Cardiac muscle cell (in vitro differentiated cells and primary cell): ENCODE measurements at regions not wholly inside any gene's neighbourhood (a gene's known extent, or its start where the extent isn't known, plus 50 kb on each side); places are given as distances from the start of the nearest gene placed in this dataset.

Experiments
- DNase-seq, 2 donors: peaks; one replicate each; pipeline versions ENCODE4 v3.0.0 to v3.0.0-alpha.2; 2010 to 2017; ENCODE audit warnings: low read depth in 1 of 2, low spot score in 1 of 2
- H3K27ac ChIP-seq: fragments of 200-600 bp; sonication (generic); 2 replicates; pipeline ENCODE4 v1.5.1; 2016
- H3K27me3 ChIP-seq: fragments of 200-600 bp; sonication (generic); 2 replicates; pipeline ENCODE4 v1.6.0; 2016; ENCODE audit warnings: control low read depth
- H3K36me3 ChIP-seq: fragments of 200-600 bp; sonication (generic); 2 replicates; pipeline ENCODE4 v1.5.1; 2016; ENCODE audit warnings: control low read depth
- H3K4me1 ChIP-seq: fragments of 200-600 bp; sonication (generic); 2 replicates; pipeline ENCODE4 v1.8.1; 2017; ENCODE audit warnings: low read depth, mild to moderate bottlenecking, mixed run types
- H3K4me3 ChIP-seq: fragments of 200-600 bp; sonication (generic); 2 replicates; pipeline ENCODE4 v1.5.1; 2016; ENCODE audit warnings: mild to moderate bottlenecking
- H3K9me3 ChIP-seq: fragments of 200-600 bp; sonication (generic); 2 replicates; pipeline ENCODE4 v1.5.1; 2017; ENCODE audit warnings: low read depth, mild to moderate bottlenecking, control low read depth
- CTCF ChIP-seq: IDR thresholded peaks from 2 replicates; pipeline ENCODE4 v1.5.1; 2012; ENCODE audit warnings: low read depth, mild to moderate bottlenecking, low read length

GRCh38 chr6:91976797-91977196 lies 1389.9 kb upstream of the MAP3K7 start:
- H3K27me3 ChIP-seq: no peaks in the 10 kb centered on the region
- TF ChIP-seq CTCF: no peak

DNA sequence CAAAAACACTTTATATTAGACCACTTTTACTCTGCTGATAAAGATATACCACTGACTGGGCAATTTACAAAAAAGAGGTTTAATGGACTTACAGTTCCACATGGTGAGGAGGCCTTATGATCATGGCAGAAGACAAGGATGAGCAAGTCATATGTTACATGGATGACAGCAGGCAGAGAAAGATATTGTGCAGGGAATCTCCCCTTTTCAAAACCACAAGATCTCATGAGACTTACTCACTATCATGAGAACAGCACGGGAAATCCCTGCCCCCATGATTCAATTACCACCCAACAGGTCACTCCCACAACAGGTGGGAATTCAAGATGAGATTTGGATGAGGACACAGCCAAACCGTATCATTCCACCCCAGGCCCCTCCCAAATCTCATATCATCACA lies 1383.8 kb upstream of the MAP3K7 start:
- no peak for DNase-seq
- TF ChIP-seq CTCF: no peak
- Histone ChIP-seq H3K4me1 (no peaks in the 10 kb centered on the region), H3K9me3 (no peaks in the 10 kb centered on the region), H3K36me3 (no peaks in the 10 kb centered on the region), H3K4me3 (no peak overlapping the region), H3K27ac (no peak overlapping the region), H3K27me3 (no peaks in the 10 kb centered on the region)

More at GRCh38 chr6:91976797-91977196, 1389.9 kb upstream of the MAP3K7 start:
- no peak overlapping the region for H3K4me3 ChIP-seq
- H3K36me3 ChIP-seq: no peaks in the 10 kb centered on the region
- H3K4me1 ChIP-seq: no peaks in the 10 kb centered on the region
- H3K27ac ChIP-seq: no peak overlapping the region
- H3K9me3 ChIP-seq: no peaks in the 10 kb centered on the region
- DNase-seq: no peak

GRCh38 chr6:91965872-91966271 lies 1379.0 kb upstream of the MAP3K7 start:
- Histone ChIP-seq H3K27me3 (no peaks in the 10 kb centered on the region), H3K4me3 (no peak overlapping the region), H3K27ac (no peak overlapping the region), H3K9me3 (no peaks in the 10 kb centered on the region), H3K36me3 (no peaks in the 10 kb centered on the region), H3K4me1 (no peaks in the 10 kb centered on the region)
- no peak for TF ChIP-seq CTCF
- DNase-seq: no peak

- Histone ChIP-seq H3K27ac (no peak overlapping the region), H3K4me1 (no peaks in the 10 kb centered on the region), H3K27me3 (no peaks in the 10 kb centered on the region), H3K9me3 (no peaks in the 10 kb centered on the region), H3K4me3 (no peak overlapping the region), H3K36me3 (no peaks in the 10 kb centered on the region)
- TF ChIP-seq CTCF: no peak
- no peak for DNase-seq
Measured at GRCh38 chr6:91961671-91962070, 1374.8 kb upstream of the MAP3K7 start.

- Histone ChIP-seq H3K4me1 (no peaks in the 10 kb centered on the region), H3K4me3 (no peak overlapping the region), H3K9me3 (no peaks in the 10 kb centered on the region), H3K27me3 (no peaks in the 10 kb centered on the region), H3K36me3 (no peaks in the 10 kb centered on the region), H3K27ac (no peak overlapping the region)
- no peak for TF ChIP-seq CTCF
- no peak for DNase-seq
Measured at GRCh38 chr6:91961236-91961635, 1374.4 kb upstream of the MAP3K7 start.

DNA sequence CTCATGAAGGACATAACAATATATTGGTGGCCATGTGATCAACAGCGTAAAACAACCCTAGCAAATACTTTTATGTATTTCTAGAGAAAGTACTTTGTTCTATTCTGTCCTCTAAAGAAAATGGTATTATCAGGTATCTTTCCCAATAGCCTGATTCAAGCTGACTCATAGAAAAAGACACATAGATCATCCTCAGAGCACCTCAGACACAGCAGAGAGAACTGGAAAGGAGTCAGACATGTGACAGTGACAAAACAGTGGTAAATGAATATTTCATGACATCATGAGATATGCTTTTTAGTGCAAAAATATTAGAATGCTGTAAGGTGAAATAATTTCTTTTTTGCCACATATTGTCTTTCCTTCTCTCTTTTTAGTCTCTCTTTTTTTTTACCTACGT lies 1355.0 kb upstream of the MAP3K7 start:
- DNase-seq: no peak
- no peaks in the 10 kb centered on the region for H3K9me3 ChIP-seq
- no peak for TF ChIP-seq CTCF
- H3K4me1 ChIP-seq: no peaks in the 10 kb centered on the region
- no peaks in the 10 kb centered on the region for H3K36me3 ChIP-seq
- no peak overlapping the region for H3K4me3 ChIP-seq
- H3K27ac ChIP-seq: no peak overlapping the region
- H3K27me3 ChIP-seq: no peaks in the 10 kb centered on the region
